ENCODE measurements at regions not wholly inside any gene's neighbourhood (a gene's known extent, or its start where the extent isn't known, plus 50 kb on each side); places are given as distances from the start of the nearest gene placed in this dataset.
A peak's percentile ranks its signal among the peaks of the same experiment; 100 is the strongest.

DNA sequence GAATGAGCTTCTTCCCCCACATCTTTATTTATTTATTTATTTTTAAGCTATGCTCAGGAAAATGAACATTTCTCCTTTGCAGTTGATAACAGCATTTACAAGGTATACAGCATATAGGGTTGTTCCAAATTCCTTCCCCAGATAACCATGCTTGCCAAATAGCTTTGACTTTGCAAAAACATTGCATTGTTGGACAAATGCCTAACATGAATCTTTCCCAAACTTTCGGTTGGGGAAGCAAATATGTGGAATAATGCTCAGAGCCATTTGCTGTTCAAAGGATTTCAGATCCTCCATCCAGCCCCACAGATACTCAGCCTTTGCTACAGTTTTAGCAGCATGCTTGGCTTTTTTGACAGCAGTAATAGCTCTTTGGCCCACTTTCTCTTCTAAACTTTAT, 127.2 kb upstream of the AGA start:
- H3K4me1 ChIP-seq (ENCODE audit: insufficient read depth, low read length) = no peaks in the 10 kb centered on the region
- WGBS = 92% methylated on average over 1 of the region's 1 CpG
- H3K27me3 ChIP-seq (ENCODE audit: insufficient read depth, low read length) = no peaks in the 10 kb centered on the region
- H3K4me3 ChIP-seq (ENCODE audit: low read length) = no peak overlapping the region
- no peaks in the 10 kb centered on the region for H3K9me3 ChIP-seq (ENCODE audit: insufficient read depth, low read depth, low read length)
- no peak overlapping the region for H3K27ac ChIP-seq (ENCODE audit: low read depth, low read length)
- H3K36me3 ChIP-seq (ENCODE audit: insufficient read depth, low read length) = no peaks in the 10 kb centered on the region
- no peak overlapping the region for H3K9ac ChIP-seq (ENCODE audit: low read depth, low read length)

DNA sequence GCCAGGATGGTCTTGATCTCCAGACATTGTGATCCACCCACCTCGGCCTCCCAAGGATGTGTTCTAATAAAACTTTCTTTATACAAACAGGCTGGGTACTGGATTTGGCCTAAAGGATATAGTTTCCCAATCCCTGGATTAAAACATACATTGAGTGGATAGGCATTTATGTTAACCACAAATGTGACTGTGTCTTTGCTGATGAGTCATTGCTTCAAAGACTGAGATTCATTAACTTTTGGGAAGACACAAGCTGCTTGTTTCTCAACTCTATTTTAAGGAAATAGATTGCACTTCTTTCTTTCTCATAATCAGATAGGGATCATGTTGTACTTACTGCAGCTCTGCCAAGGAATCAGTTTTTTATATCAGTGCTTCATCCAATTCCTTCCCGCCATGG, 131.3 kb upstream of the AGA start:
- H3K27me3 ChIP-seq (ENCODE audit: insufficient read depth, low read length) = no peaks in the 10 kb centered on the region
- no peaks in the 10 kb centered on the region for H3K36me3 ChIP-seq (ENCODE audit: insufficient read depth, low read length)
- no peak overlapping the region for H3K9ac ChIP-seq (ENCODE audit: low read depth, low read length)
- 0 out of 2 replicates have a peak overlapping the region, but pooled peaks have one; percentile 8 for H3K27ac ChIP-seq (ENCODE audit: low read depth, low read length)
- no peaks in the 10 kb centered on the region for H3K9me3 ChIP-seq (ENCODE audit: insufficient read depth, low read depth, low read length)
- H3K4me1 ChIP-seq (ENCODE audit: insufficient read depth, low read length) = no peaks in the 10 kb centered on the region
- H3K4me3 ChIP-seq (ENCODE audit: low read length) = no peak overlapping the region
- no CpG with 5 or more reads among the region's 2 CpGs for WGBS

DNA sequence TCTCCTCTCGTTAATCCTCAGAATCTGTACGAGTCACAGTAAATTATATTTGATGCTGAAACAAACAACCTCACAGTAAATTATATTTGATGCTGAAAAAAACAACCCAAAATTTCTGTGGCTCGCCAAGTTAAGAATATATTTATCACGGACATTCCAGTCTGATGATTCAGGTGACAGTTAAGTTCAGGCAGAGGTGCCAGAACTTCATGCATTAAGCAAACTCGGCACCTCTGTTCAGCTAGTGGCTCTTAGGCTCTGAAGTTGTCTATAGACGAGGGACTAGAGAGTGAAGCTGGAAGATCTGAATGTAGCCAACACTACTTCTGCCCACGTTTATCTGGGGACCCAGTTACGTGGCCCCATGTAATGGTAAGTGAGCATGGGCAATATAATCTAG, 132.2 kb upstream of the AGA start:
- Histone ChIP-seq H3K36me3 (ENCODE audit: insufficient read depth, low read length) (no peaks in the 10 kb centered on the region), H3K27me3 (ENCODE audit: insufficient read depth, low read length) (no peaks in the 10 kb centered on the region), H3K27ac (ENCODE audit: low read depth, low read length) (no peak overlapping the region)

DNA sequence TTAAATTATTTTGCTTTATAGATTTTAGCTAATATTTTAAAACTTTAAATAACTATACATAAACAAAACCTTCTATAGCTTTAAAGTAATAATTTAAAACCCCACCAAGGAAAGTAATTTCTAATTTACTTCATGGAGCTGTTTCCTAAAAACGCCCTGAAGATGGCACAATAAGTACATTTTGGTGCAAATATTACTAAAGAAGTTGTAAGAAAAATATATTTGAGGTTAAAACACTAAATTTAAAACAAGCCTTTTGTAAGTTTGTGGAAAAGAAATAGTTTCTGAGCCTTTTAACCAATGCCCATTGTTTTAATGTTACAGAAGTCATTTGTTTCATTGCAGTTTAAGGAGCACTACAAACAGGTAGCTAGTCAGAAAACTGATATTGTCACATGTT, 137.4 kb upstream of the AGA start:
- Histone ChIP-seq H3K9me3 (ENCODE audit: insufficient read depth, low read depth, low read length) (no peaks in the 10 kb centered on the region), H3K4me1 (ENCODE audit: insufficient read depth, low read length) (no peaks in the 10 kb centered on the region), H3K36me3 (ENCODE audit: insufficient read depth, low read length) (no peaks in the 10 kb centered on the region), H3K4me3 (ENCODE audit: low read length) (no peak overlapping the region), H3K9ac (ENCODE audit: low read depth, low read length) (no peak overlapping the region), H3K27me3 (ENCODE audit: insufficient read depth, low read length) (no peaks in the 10 kb centered on the region), H3K27ac (ENCODE audit: low read depth, low read length) (no peak overlapping the region)
- 60% methylated on average over 1 of the region's 1 CpG for WGBS

More for the DNA sequence above, 132.2 kb upstream of the AGA start:
- H3K4me3 ChIP-seq (ENCODE audit: low read length) = no peak overlapping the region
- no peaks in the 10 kb centered on the region for H3K4me1 ChIP-seq (ENCODE audit: insufficient read depth, low read length)
- H3K9ac ChIP-seq (ENCODE audit: low read depth, low read length) = no peak overlapping the region
- WGBS = 92% methylated on average over 7 of the region's 8 CpGs
- no peaks in the 10 kb centered on the region for H3K9me3 ChIP-seq (ENCODE audit: insufficient read depth, low read depth, low read length)

DNA sequence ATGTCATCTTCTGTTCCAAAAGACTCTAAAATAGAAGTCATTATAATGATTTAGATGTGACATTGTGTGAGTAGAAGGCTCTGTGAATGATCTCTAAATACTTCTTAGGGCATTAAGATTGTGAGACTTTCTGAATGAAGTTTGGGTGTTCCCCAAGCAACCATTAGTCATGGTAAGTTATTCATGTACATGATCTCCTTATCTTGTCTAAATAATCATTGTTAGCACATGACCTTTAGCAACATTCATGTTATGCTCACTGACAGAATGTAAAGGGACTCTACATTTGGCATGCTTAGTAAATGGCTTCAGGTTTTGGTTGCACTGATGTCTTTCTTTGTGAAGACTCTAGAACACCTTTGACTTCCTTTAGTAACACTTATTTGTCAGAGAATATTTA, 140.8 kb upstream of the AGA start:
- H3K4me1 ChIP-seq (ENCODE audit: insufficient read depth, low read length) = no peaks in the 10 kb centered on the region
- H3K27ac ChIP-seq (ENCODE audit: low read depth, low read length) = no peak overlapping the region
- H3K9me3 ChIP-seq (ENCODE audit: insufficient read depth, low read depth, low read length) = no peaks in the 10 kb centered on the region
- no peaks in the 10 kb centered on the region for H3K27me3 ChIP-seq (ENCODE audit: insufficient read depth, low read length)
- H3K36me3 ChIP-seq (ENCODE audit: insufficient read depth, low read length) = no peaks in the 10 kb centered on the region
- H3K9ac ChIP-seq (ENCODE audit: low read depth, low read length) = no peak overlapping the region
- H3K4me3 ChIP-seq (ENCODE audit: low read length) = no peak overlapping the region

DNA sequence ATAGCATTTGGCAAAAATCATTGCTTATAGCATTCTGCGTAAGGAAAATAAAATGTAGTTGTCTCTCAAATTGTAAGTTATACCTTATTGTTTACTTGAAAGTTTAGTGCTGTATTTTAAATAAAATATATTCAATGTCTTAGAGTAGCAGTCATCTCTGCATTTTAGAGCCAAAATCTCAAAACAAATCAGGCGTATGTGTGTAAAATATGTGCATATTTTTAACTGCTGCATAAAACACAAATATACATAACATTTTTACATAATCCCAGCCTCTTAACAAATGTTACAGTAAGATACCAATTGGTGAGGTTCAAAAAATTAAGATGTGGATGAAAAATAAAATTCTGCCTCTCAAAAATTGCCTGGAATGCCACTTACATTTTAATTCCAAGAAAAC, 145.8 kb upstream of the AGA start:
- no peaks in the 10 kb centered on the region for H3K9me3 ChIP-seq (ENCODE audit: insufficient read depth, low read depth, low read length)
- no peaks in the 10 kb centered on the region for H3K36me3 ChIP-seq (ENCODE audit: insufficient read depth, low read length)
- 100% methylated on average over 1 of the region's 2 CpGs for WGBS
- H3K27me3 ChIP-seq (ENCODE audit: insufficient read depth, low read length) = no peaks in the 10 kb centered on the region
- no peak overlapping the region for H3K9ac ChIP-seq (ENCODE audit: low read depth, low read length)
- no peaks in the 10 kb centered on the region for H3K4me1 ChIP-seq (ENCODE audit: insufficient read depth, low read length)
- H3K27ac ChIP-seq (ENCODE audit: low read depth, low read length) = no peak overlapping the region
- H3K4me3 ChIP-seq (ENCODE audit: low read length) = no peak overlapping the region

DNA sequence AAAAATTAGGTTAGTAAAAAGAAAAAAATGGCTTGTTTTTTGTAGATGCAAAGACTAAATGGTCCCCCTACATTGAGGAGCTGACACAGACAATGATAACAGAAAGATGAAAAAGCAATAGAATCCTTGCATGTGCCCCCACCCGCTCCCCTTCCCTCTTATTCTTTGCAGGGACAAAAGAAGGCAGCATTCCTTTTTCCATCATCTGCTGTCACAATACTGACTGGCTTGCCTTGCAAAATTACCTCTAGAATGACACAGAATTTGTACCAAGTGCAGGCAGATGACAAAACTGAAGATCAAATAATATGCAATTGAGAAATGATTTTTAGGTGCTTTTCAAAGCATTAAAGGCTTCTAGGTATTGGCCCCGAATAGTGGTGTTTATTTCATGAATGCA, 153.1 kb upstream of the AGA start:
- H3K27ac ChIP-seq (ENCODE audit: low read depth, low read length) = no peak overlapping the region
- H3K4me1 ChIP-seq (ENCODE audit: insufficient read depth, low read length) = peaks cover 6% of the 10 kb centered on the region; the same call in 1 of the 2 replicates
- no peaks in the 10 kb centered on the region for H3K36me3 ChIP-seq (ENCODE audit: insufficient read depth, low read length)
- no peak overlapping the region for H3K4me3 ChIP-seq (ENCODE audit: low read length)
- H3K27me3 ChIP-seq (ENCODE audit: insufficient read depth, low read length) = no peaks in the 10 kb centered on the region
- no peaks in the 10 kb centered on the region for H3K9me3 ChIP-seq (ENCODE audit: insufficient read depth, low read depth, low read length)
- no peak overlapping the region for H3K9ac ChIP-seq (ENCODE audit: low read depth, low read length)
- WGBS = 84% methylated on average over 2 of the region's 2 CpGs

DNA sequence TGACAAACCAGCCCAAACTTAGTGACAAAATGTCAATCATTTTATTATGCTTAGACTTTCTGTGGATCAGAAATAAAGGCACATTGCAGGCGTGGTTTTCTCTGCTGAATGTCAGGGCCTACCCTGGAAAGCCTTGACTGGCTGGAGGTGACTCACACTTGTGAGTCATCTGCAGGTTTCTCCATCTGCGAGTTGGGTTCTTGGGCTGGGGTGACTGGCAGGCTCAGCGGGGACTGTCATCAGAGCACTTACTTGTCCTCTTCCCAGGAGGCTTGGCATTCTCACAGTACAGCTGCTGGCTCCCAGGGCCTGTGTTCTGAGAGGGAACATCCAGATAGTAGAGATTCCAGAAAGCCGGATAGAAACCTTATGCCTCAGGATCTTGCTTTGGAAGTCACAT, 153.8 kb upstream of the AGA start:
- Histone ChIP-seq H3K27me3 (ENCODE audit: insufficient read depth, low read length) (no peaks in the 10 kb centered on the region), H3K9me3 (ENCODE audit: insufficient read depth, low read depth, low read length) (no peaks in the 10 kb centered on the region), H3K27ac (ENCODE audit: low read depth, low read length) (peak overlapping the region; percentile 21; the same call in 1 of the 2 replicates), H3K36me3 (ENCODE audit: insufficient read depth, low read length) (no peaks in the 10 kb centered on the region), H3K4me1 (ENCODE audit: insufficient read depth, low read length) (peaks cover 6% of the 10 kb centered on the region; the same call in 1 of the 2 replicates), H3K4me3 (ENCODE audit: low read length) (no peak overlapping the region), H3K9ac (ENCODE audit: low read depth, low read length) (no peak overlapping the region)
- WGBS = 47% methylated on average over 4 of the region's 4 CpGs

DNA sequence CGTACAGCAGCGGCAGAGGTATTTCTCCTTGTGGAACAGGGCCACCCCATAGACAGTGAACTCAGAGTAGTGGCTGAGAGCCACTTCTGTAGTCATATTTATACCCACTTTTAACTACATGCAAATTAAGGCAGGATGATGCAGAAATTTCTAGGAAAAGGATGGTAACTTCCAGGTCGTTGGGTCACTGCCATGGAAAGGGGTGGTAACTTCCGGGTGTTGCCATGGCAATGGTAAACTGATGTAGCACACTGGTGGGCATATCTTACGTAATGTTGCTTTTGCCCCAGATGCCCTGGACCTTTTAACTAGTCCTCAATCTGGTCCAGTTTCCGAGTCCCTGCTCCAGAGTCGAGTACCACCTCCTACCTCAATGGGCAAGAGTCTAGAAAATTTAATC, 154.8 kb upstream of the AGA start:
- Histone ChIP-seq H3K27me3 (ENCODE audit: insufficient read depth, low read length) (no peaks in the 10 kb centered on the region), H3K4me3 (ENCODE audit: low read length) (no peak overlapping the region), H3K27ac (ENCODE audit: low read depth, low read length) (no peak overlapping the region), H3K9ac (ENCODE audit: low read depth, low read length) (no peak overlapping the region), H3K9me3 (ENCODE audit: insufficient read depth, low read depth, low read length) (no peaks in the 10 kb centered on the region), H3K4me1 (ENCODE audit: insufficient read depth, low read length) (peaks cover 6% of the 10 kb centered on the region; the same call in 1 of the 2 replicates), H3K36me3 (ENCODE audit: insufficient read depth, low read length) (no peaks in the 10 kb centered on the region)
- WGBS = 94% methylated on average over 7 of the region's 7 CpGs

DNA sequence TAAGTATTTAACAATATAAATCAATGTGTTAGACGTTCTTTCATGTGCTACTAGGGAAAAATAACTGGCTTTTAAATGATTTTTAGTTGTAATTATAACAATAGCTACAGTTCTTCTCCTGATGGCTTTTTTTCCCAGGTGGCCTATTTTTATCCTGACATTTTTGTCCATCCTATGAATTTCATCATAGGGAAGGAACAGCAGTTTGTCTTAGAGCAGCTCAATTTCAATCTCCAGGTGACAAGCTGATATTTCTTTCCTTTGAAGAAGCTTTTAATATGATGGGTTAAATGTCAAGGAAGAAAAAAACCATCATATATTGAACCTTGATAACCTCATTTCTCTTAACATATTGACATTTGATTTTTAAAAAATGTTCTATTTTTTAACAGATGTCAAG, 163.0 kb upstream of the AGA start:
- Histone ChIP-seq H3K4me1 (ENCODE audit: insufficient read depth, low read length) (peaks cover 4% of the 10 kb centered on the region; the same call in 1 of the 2 replicates), H3K9me3 (ENCODE audit: insufficient read depth, low read depth, low read length) (peaks cover 5% of the 10 kb centered on the region; the same call in 1 of the 2 replicates), H3K9ac (ENCODE audit: low read depth, low read length) (no peak overlapping the region), H3K27ac (ENCODE audit: low read depth, low read length) (no peak overlapping the region), H3K36me3 (ENCODE audit: insufficient read depth, low read length) (no peaks in the 10 kb centered on the region), H3K4me3 (ENCODE audit: low read length) (no peak overlapping the region), H3K27me3 (ENCODE audit: insufficient read depth, low read length) (no peaks in the 10 kb centered on the region)
- no CpG with 5 or more reads among the region's 1 CpG for WGBS

DNA sequence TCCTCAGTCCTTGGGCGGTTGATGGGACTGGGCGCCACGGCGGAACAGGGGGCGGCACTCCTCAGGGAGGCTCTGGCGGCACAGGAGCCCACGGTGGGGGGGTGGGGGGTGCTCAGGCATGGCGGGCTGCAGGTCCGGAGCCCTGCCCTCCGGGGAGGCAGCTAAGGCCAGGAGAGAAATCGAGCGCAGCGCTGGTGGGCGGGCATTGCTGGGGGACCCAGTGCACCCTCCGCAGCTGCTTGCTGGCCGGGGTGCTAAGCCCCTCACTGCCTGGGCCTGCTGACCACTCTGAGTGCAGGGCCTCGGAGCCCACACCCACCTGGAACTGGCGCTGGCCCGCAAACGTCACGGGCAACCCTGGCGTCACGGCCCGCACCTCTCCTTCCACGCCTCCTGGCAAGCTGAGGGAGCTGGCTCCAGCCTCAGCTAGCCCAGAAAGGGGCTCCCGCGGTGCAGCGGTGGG, 164.9 kb upstream of the AGA start:
- WGBS = 95% methylated on average over 28 of the region's 28 CpGs
- no peak overlapping the region for H3K27ac ChIP-seq (ENCODE audit: low read depth, low read length)
- no peaks in the 10 kb centered on the region for H3K36me3 ChIP-seq (ENCODE audit: insufficient read depth, low read length)
- peaks cover 11% of the 10 kb centered on the region; the same call in 1 of the 2 replicates for H3K4me1 ChIP-seq (ENCODE audit: insufficient read depth, low read length)
- no peak overlapping the region for H3K9ac ChIP-seq (ENCODE audit: low read depth, low read length)
- H3K27me3 ChIP-seq (ENCODE audit: insufficient read depth, low read length) = no peaks in the 10 kb centered on the region
- H3K4me3 ChIP-seq (ENCODE audit: low read length) = no peak overlapping the region
- H3K9me3 ChIP-seq (ENCODE audit: insufficient read depth, low read depth, low read length) = peaks cover 5% of the 10 kb centered on the region; the same call in 1 of the 2 replicates

All from HUES64 (cell line).